ENCODE measurements at regions not wholly inside any gene's neighbourhood (a gene's known extent, or its start where the extent isn't known, plus 50 kb on each side); places are given as distances from the start of the nearest gene placed in this dataset.

GRCh38 chr18:47736376-47737140 is 193.9 kb downstream of the SMAD2 start:
- Histone ChIP-seq H3K27me3 (ENCODE audit: control insufficient read depth, insufficient read depth, low read length) (no peaks in the 10 kb centered on the region; the same call in 1 of the 2 replicates), H3K4me1 (ENCODE audit: control insufficient read depth, insufficient read depth, low read length) (no peaks in the 10 kb centered on the region), H3K9me3 (ENCODE audit: control insufficient read depth, insufficient read depth, low read depth, low read length) (no peaks in the 10 kb centered on the region), H3K4me3 (ENCODE audit: low read depth in 2 of 2, low read length in 2 of 2) (no peak overlapping the region), H3K27ac (ENCODE audit: low read length) (no peak overlapping the region), H3K36me3 (ENCODE audit: control insufficient read depth, insufficient read depth, low read length) (no peaks in the 10 kb centered on the region)
- no peak for DNase-seq (ENCODE audit: low read depth, low spot score)
- POLR2A ChIA-PET: no interaction called here
- in situ Hi-C loops (cut with HindIII; ENCODE audit: low pct_unique_long_range_greater_than_20kb, low sequenced_read_pairs) (no loop called here), intact Hi-C loops (cut with micrococcal nuclease; ENCODE audit: unreplicated experiment) (no loop called here)
- no peak for ATAC-seq
- BruUV-seq (replicated peaks): no TSS peak
- TF ChIP-seq, protein P1, sequence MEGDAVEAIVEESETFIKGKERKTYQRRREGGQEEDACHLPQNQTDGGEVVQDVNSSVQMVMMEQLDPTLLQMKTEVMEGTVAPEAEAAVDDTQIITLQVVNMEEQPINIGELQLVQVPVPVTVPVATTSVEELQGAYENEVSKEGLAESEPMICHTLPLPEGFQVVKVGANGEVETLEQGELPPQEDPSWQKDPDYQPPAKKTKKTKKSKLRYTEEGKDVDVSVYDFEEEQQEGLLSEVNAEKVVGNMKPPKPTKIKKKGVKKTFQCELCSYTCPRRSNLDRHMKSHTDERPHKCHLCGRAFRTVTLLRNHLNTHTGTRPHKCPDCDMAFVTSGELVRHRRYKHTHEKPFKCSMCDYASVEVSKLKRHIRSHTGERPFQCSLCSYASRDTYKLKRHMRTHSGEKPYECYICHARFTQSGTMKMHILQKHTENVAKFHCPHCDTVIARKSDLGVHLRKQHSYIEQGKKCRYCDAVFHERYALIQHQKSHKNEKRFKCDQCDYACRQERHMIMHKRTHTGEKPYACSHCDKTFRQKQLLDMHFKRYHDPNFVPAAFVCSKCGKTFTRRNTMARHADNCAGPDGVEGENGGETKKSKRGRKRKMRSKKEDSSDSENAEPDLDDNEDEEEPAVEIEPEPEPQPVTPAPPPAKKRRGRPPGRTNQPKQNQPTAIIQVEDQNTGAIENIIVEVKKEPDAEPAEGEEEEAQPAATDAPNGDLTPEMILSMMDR (IDR thresholded peaks at IDR 0.05): no peak
- TF ChIP-seq SIN3A (IDR thresholded peaks at IDR 0.05; ENCODE audit: borderline replicate concordance, insufficient read depth, low read depth, low read length) (no peak), POLR2AphosphoS5 (IDR thresholded peaks at IDR 0.05; ENCODE audit: low read depth, low read length) (no peak), TCF7L2 (IDR thresholded peaks at IDR 0.05; ENCODE audit: low read depth, low read length) (no peak)
- TF ChIP-seq, protein P2, sequence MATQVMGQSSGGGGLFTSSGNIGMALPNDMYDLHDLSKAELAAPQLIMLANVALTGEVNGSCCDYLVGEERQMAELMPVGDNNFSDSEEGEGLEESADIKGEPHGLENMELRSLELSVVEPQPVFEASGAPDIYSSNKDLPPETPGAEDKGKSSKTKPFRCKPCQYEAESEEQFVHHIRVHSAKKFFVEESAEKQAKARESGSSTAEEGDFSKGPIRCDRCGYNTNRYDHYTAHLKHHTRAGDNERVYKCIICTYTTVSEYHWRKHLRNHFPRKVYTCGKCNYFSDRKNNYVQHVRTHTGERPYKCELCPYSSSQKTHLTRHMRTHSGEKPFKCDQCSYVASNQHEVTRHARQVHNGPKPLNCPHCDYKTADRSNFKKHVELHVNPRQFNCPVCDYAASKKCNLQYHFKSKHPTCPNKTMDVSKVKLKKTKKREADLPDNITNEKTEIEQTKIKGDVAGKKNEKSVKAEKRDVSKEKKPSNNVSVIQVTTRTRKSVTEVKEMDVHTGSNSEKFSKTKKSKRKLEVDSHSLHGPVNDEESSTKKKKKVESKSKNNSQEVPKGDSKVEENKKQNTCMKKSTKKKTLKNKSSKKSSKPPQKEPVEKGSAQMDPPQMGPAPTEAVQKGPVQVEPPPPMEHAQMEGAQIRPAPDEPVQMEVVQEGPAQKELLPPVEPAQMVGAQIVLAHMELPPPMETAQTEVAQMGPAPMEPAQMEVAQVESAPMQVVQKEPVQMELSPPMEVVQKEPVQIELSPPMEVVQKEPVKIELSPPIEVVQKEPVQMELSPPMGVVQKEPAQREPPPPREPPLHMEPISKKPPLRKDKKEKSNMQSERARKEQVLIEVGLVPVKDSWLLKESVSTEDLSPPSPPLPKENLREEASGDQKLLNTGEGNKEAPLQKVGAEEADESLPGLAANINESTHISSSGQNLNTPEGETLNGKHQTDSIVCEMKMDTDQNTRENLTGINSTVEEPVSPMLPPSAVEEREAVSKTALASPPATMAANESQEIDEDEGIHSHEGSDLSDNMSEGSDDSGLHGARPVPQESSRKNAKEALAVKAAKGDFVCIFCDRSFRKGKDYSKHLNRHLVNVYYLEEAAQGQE (IDR thresholded peaks at IDR 0.05; ENCODE audit: insufficient read depth in 1 of 2, low read depth in 2 of 2, low read length in 1 of 2): no peak
- CTCF ChIA-PET: no interaction called here

- in situ Hi-C loops (cut with HindIII; ENCODE audit: low pct_unique_long_range_greater_than_20kb, low sequenced_read_pairs) (no loop called here), intact Hi-C loops (cut with micrococcal nuclease; ENCODE audit: unreplicated experiment) (no loop called here)
- H3K36me3 ChIP-seq (ENCODE audit: control insufficient read depth, insufficient read depth, low read length): no peaks in the 10 kb centered on the region
- CTCF ChIA-PET: no interaction called here
- H3K27ac ChIP-seq (ENCODE audit: low read length): no peak overlapping the region
- no peaks in the 10 kb centered on the region for H3K4me1 ChIP-seq (ENCODE audit: control insufficient read depth, insufficient read depth, low read length)
- ATAC-seq: no peak
- POLR2A ChIA-PET: no interaction called here
- BruUV-seq (replicated peaks): no TSS peak
- H3K4me3 ChIP-seq (ENCODE audit: low read depth in 2 of 2, low read length in 2 of 2): no peak overlapping the region
- DNase-seq (ENCODE audit: low read depth, low spot score): no peak
- no peak for TF ChIP-seq POLR2AphosphoS5 (IDR thresholded peaks at IDR 0.05; ENCODE audit: low read depth, low read length)
- TF ChIP-seq, protein P2 (IDR thresholded peaks at IDR 0.05; ENCODE audit: insufficient read depth in 1 of 2, low read depth in 2 of 2, low read length in 1 of 2): no peak
- H3K9me3 ChIP-seq (ENCODE audit: control insufficient read depth, insufficient read depth, low read depth, low read length): no peaks in the 10 kb centered on the region
- H3K27me3 ChIP-seq (ENCODE audit: control insufficient read depth, insufficient read depth, low read length): no peaks in the 10 kb centered on the region; the same call in 1 of the 2 replicates
Measured at GRCh38 chr18:47735041-47735702, 195.3 kb downstream of the SMAD2 start.

All from Panc1 (cell line).